Mesendoderm (in vitro differentiated cells): ENCODE measurements at regions not wholly inside any gene's neighbourhood (a gene's known extent, or its start where the extent isn't known, plus 50 kb on each side); places are given as distances from the start of the nearest gene placed in this dataset.
A peak's percentile ranks its signal among the peaks of the same experiment; 100 is the strongest.

Source experiments
- DNase-seq: peaks from one replicate; pipeline ENCODE4 v3.0.0; 2013
- H2AK5ac ChIP-seq: 2 replicates; pipeline ENCODE4 v1.6.1; 2013; ENCODE audit warnings: low read length, inconsistent platforms
- H2BK120ac ChIP-seq: 2 replicates; pipeline ENCODE4 v1.6.1; 2013; ENCODE audit warnings: low read depth, mild to moderate bottlenecking, low read length, moderate library complexity, mixed read lengths
- H2BK15ac ChIP-seq: replicated peaks from 2 replicates; pipeline ENCODE4 v1.6.1; 2013; ENCODE audit warnings: low read depth, mild to moderate bottlenecking, moderate library complexity
- H2BK5ac ChIP-seq: 2 replicates; pipeline ENCODE4 v1.6.1; 2013; ENCODE audit warnings: low read length, inconsistent platforms
- H3K18ac ChIP-seq: 2 replicates; pipeline ENCODE4 v1.6.1; 2013; ENCODE audit warnings: mild to moderate bottlenecking, low read length, mixed read lengths
- H3K23ac ChIP-seq: one replicate; pipeline ENCODE4 v1.6.1; 2013; ENCODE audit warnings: low read length
- H3K27ac ChIP-seq: 2 replicates; pipeline ENCODE4 v1.5.1; 2013; ENCODE audit warnings: low read depth, mild to moderate bottlenecking, inconsistent platforms, low read length, moderate library complexity
- H3K27me3 ChIP-seq: 2 replicates; pipeline ENCODE4 v1.6.1; 2013; ENCODE audit warnings: low read length, control low read depth, mild to moderate bottlenecking, inconsistent platforms; ENCODE audit not compliant: insufficient read depth, poor library complexity
- H3K36me3 ChIP-seq: 2 replicates; pipeline ENCODE4 v1.6.1; 2013; ENCODE audit warnings: low read length, inconsistent platforms; ENCODE audit not compliant: control insufficient read depth, insufficient read depth
- H3K4ac ChIP-seq: one replicate; pipeline ENCODE4 v1.6.1; 2013; ENCODE audit warnings: low read depth, mild to moderate bottlenecking, low read length, moderate library complexity
- H3K4me1 ChIP-seq: 2 replicates; pipeline ENCODE4 v1.6.1; 2013; ENCODE audit warnings: low read depth, low read length, inconsistent platforms; ENCODE audit not compliant: control insufficient read depth
- H3K4me2 ChIP-seq: 2 replicates; pipeline ENCODE4 v1.6.1; 2013; ENCODE audit warnings: low read length
- H3K4me3 ChIP-seq: 2 replicates; pipeline ENCODE4 v1.5.1; 2013; ENCODE audit warnings: mild to moderate bottlenecking, low read length
- H3K56ac ChIP-seq: one replicate; pipeline ENCODE4 v1.6.1; 2013; ENCODE audit warnings: low read length
- H3K79me1 ChIP-seq: 2 replicates; pipeline ENCODE4 v1.6.1; 2013; ENCODE audit warnings: low read length, inconsistent platforms
- H3K79me2 ChIP-seq: 2 replicates; pipeline ENCODE4 v1.6.1; 2013; ENCODE audit warnings: mild to moderate bottlenecking, low read length; ENCODE audit not compliant: control insufficient read depth, insufficient read depth
- H3K9ac ChIP-seq: 2 replicates; pipeline ENCODE4 v1.6.1; 2013; ENCODE audit warnings: low read length, inconsistent platforms
- H4K5ac ChIP-seq: one replicate; pipeline ENCODE4 v1.6.1; 2013; ENCODE audit warnings: low read length
- H4K8ac ChIP-seq: one replicate; pipeline ENCODE4 v1.6.1; 2013; ENCODE audit warnings: low read depth, mild to moderate bottlenecking, control low read depth, low read length, moderate library complexity
- WGBS: extraction: QIAGEN DNeasy Blood & Tissue Kit; methylation state at CpG from one replicate; pipeline ENCODE4 v1.1.7; 2013; ENCODE audit warnings: low lambda C conversion rate, missing lambda C conversion rate; ENCODE audit not compliant: insufficient coverage; ENCODE audit errors: extremely low coverage; 5-methylcytosine and 5-hydroxymethylcytosine counted together

GRCh38 chr6:19325335-19325789, 511.8 kb upstream of the ID4 start:
- Histone ChIP-seq H3K79me2 (no peaks in the 10 kb centered on the region), H4K5ac (no peak overlapping the region), H2AK5ac (no peak overlapping the region), H3K23ac (no peak overlapping the region), H3K27me3 (no peaks in the 10 kb centered on the region), H3K56ac (no peak overlapping the region), H3K4ac (no peak overlapping the region), H3K27ac (no peak overlapping the region), H4K8ac (no peak overlapping the region), H3K36me3 (no peaks in the 10 kb centered on the region), H3K4me1 (peaks cover 1% of the 10 kb centered on the region), H3K4me3 (no peak overlapping the region), H3K9ac (no peak overlapping the region), H2BK120ac (no peak overlapping the region), H3K79me1 (no peaks in the 10 kb centered on the region), H2BK15ac (no peak overlapping the region), H3K4me2 (no peak overlapping the region), H2BK5ac (no peak overlapping the region), H3K18ac (no peak overlapping the region)
- DNase-seq = no peak
- WGBS = no CpG with 5 or more reads among the region's 8 CpGs

GRCh38 chr6:19327241-19327640, 509.9 kb upstream of the ID4 start:
- H3K18ac ChIP-seq = no peak overlapping the region
- no peaks in the 10 kb centered on the region for H3K79me2 ChIP-seq
- H3K4me3 ChIP-seq = no peak overlapping the region
- no peak overlapping the region for H4K5ac ChIP-seq
- no peak overlapping the region for H3K4me2 ChIP-seq
- peak; percentile 69 for DNase-seq
- H4K8ac ChIP-seq = no peak overlapping the region
- H3K36me3 ChIP-seq = no peaks in the 10 kb centered on the region
- H3K4ac ChIP-seq = no peak overlapping the region
- no peak overlapping the region for H2BK15ac ChIP-seq
- no peak overlapping the region for H2BK5ac ChIP-seq
- no peaks in the 10 kb centered on the region for H3K79me1 ChIP-seq
- no CpG with 5 or more reads among the region's 2 CpGs for WGBS
- H3K56ac ChIP-seq = peak overlapping the region; percentile 56
- no peak overlapping the region for H3K9ac ChIP-seq
- peaks cover 1% of the 10 kb centered on the region for H3K4me1 ChIP-seq
- no peak overlapping the region for H3K27ac ChIP-seq
- no peak overlapping the region for H2AK5ac ChIP-seq
- H3K27me3 ChIP-seq = no peaks in the 10 kb centered on the region
- H3K23ac ChIP-seq = no peak overlapping the region
- H2BK120ac ChIP-seq = no peak overlapping the region

GRCh38 chr6:19327661-19328060, 509.5 kb upstream of the ID4 start:
- H2BK15ac ChIP-seq = no peak overlapping the region
- peak overlapping the region; percentile 56 for H3K56ac ChIP-seq
- H3K79me2 ChIP-seq = no peaks in the 10 kb centered on the region
- H3K27ac ChIP-seq = no peak overlapping the region
- no peak overlapping the region for H4K8ac ChIP-seq
- no peak overlapping the region for H3K4me2 ChIP-seq
- H3K4me3 ChIP-seq = no peak overlapping the region
- H4K5ac ChIP-seq = no peak overlapping the region
- no peaks in the 10 kb centered on the region for H3K79me1 ChIP-seq
- no peak overlapping the region for H2AK5ac ChIP-seq
- no peak overlapping the region for H3K23ac ChIP-seq
- peaks cover 1% of the 10 kb centered on the region for H3K4me1 ChIP-seq
- no peaks in the 10 kb centered on the region for H3K27me3 ChIP-seq
- H3K9ac ChIP-seq = no peak overlapping the region
- no peak overlapping the region for H2BK120ac ChIP-seq
- H3K36me3 ChIP-seq = no peaks in the 10 kb centered on the region
- H2BK5ac ChIP-seq = no peak overlapping the region
- no peak overlapping the region for H3K18ac ChIP-seq
- no peak overlapping the region for H3K4ac ChIP-seq
- WGBS = no CpG with 5 or more reads among the region's 8 CpGs
- no peak for DNase-seq

GRCh38 chr6:19329078-19329477, 508.1 kb upstream of the ID4 start:
- Histone ChIP-seq H3K56ac (no peak overlapping the region), H3K23ac (no peak overlapping the region), H3K4me1 (peaks cover 1% of the 10 kb centered on the region), H3K27me3 (no peaks in the 10 kb centered on the region), H3K4ac (no peak overlapping the region), H3K27ac (no peak overlapping the region), H4K8ac (no peak overlapping the region), H2BK5ac (no peak overlapping the region), H3K4me3 (no peak overlapping the region), H3K36me3 (no peaks in the 10 kb centered on the region), H4K5ac (no peak overlapping the region), H3K18ac (no peak overlapping the region), H2BK15ac (no peak overlapping the region), H2AK5ac (no peak overlapping the region), H3K79me1 (no peaks in the 10 kb centered on the region), H3K9ac (no peak overlapping the region), H3K4me2 (no peak overlapping the region), H3K79me2 (no peaks in the 10 kb centered on the region), H2BK120ac (no peak overlapping the region)
- no CpG with 5 or more reads among the region's 4 CpGs for WGBS
- DNase-seq = no peak

GRCh38 chr6:19331089-19331488, 506.1 kb upstream of the ID4 start:
- H2BK15ac ChIP-seq = no peak overlapping the region
- no peak overlapping the region for H3K4me2 ChIP-seq
- no peaks in the 10 kb centered on the region for H3K79me1 ChIP-seq
- WGBS = no CpG with 5 or more reads among the region's 3 CpGs
- DNase-seq = no peak
- no peaks in the 10 kb centered on the region for H3K79me2 ChIP-seq
- no peak overlapping the region for H3K18ac ChIP-seq
- H3K27ac ChIP-seq = no peak overlapping the region
- no peak overlapping the region for H4K8ac ChIP-seq
- H2AK5ac ChIP-seq = no peak overlapping the region
- H4K5ac ChIP-seq = no peak overlapping the region
- no peak overlapping the region for H2BK120ac ChIP-seq
- H3K4me3 ChIP-seq = no peak overlapping the region
- H3K9ac ChIP-seq = no peak overlapping the region
- no peak overlapping the region for H3K56ac ChIP-seq
- no peak overlapping the region for H3K23ac ChIP-seq
- H3K4ac ChIP-seq = no peak overlapping the region
- no peaks in the 10 kb centered on the region for H3K27me3 ChIP-seq
- H2BK5ac ChIP-seq = no peak overlapping the region
- H3K36me3 ChIP-seq = no peaks in the 10 kb centered on the region
- H3K4me1 ChIP-seq = peaks cover 1% of the 10 kb centered on the region

GRCh38 chr6:19332806-19333460, 504.2 kb upstream of the ID4 start:
- Histone ChIP-seq H3K23ac (no peak overlapping the region), H3K4me3 (no peak overlapping the region), H3K4me1 (no peaks in the 10 kb centered on the region), H4K5ac (no peak overlapping the region), H2AK5ac (no peak overlapping the region), H3K4me2 (no peak overlapping the region), H3K27me3 (no peaks in the 10 kb centered on the region), H2BK15ac (no peak overlapping the region), H3K18ac (no peak overlapping the region), H4K8ac (no peak overlapping the region), H2BK5ac (no peak overlapping the region), H3K27ac (no peak overlapping the region), H2BK120ac (no peak overlapping the region), H3K36me3 (no peaks in the 10 kb centered on the region), H3K56ac (no peak overlapping the region), H3K4ac (no peak overlapping the region), H3K79me2 (no peaks in the 10 kb centered on the region), H3K9ac (no peak overlapping the region), H3K79me1 (no peaks in the 10 kb centered on the region)
- WGBS = no CpG with 5 or more reads among the region's 7 CpGs
- no peak for DNase-seq
